GM12872 (cell line): ENCODE measurements at regions not wholly inside any gene's neighbourhood (a gene's known extent, or its start where the extent isn't known, plus 50 kb on each side); places are given as distances from the start of the nearest gene placed in this dataset.

Experiments used
- CTCF ChIP-seq: IDR thresholded peaks from 3 replicates; pipeline ENCODE4 v1.5.1; 2011; ENCODE audit warnings: low read depth, mild to moderate bottlenecking, low read length, moderate library complexity; ENCODE audit not compliant: insufficient read depth

- TF ChIP-seq CTCF, result no peak
These were observed 69.8 kb upstream of the MYCN start for GRCh38 chr2:15870565-15870964.

GRCh38 chr2:15871239-15871783 is 69.0 kb upstream of the MYCN start:
- TF ChIP-seq CTCF, result no peak

GRCh38 chr2:15872854-15873253 is 67.5 kb upstream of the MYCN start:
- TF ChIP-seq CTCF, result no peak

GRCh38 chr2:15874321-15874720 is 66.0 kb upstream of the MYCN start:
- TF ChIP-seq CTCF, result no peak

GRCh38 chr2:15874854-15875804 is 65.2 kb upstream of the MYCN start:
- no peak for TF ChIP-seq CTCF

GRCh38 chr2:15875969-15876705 is 64.2 kb upstream of the MYCN start:
- TF ChIP-seq CTCF, result no peak
